Uterus (tissue), 2 donors: ENCODE measurements at regions not wholly inside any gene's neighbourhood (a gene's known extent, or its start where the extent isn't known, plus 50 kb on each side); places are given as distances from the start of the nearest gene placed in this dataset.

Experiments used
- POLR2A ChIP-seq, 2 donors: fragments of 450-650 bp; IDR thresholded peaks; one replicate each; pipeline ENCODE4 v1.6.1; 2016; ENCODE audit warnings: antibody characterized with exemption in 2 of 2, mild to moderate bottlenecking in 1 of 2, moderate library complexity in 1 of 2
- TF ChIP-seq, protein P1 (sequence below), 4 experiments: fragments of 200-600 bp in 2 of 4; fragments of 450-650 bp in 2 of 4; sonication (generic) in 2 of 4; IDR thresholded peaks; one replicate each; pipeline ENCODE4 v1.5.1; 2016 to 2019; ENCODE audit warnings: antibody characterized with exemption in 4 of 4, mild to moderate bottlenecking in 2 of 4, moderate library complexity in 1 of 4

DNA sequence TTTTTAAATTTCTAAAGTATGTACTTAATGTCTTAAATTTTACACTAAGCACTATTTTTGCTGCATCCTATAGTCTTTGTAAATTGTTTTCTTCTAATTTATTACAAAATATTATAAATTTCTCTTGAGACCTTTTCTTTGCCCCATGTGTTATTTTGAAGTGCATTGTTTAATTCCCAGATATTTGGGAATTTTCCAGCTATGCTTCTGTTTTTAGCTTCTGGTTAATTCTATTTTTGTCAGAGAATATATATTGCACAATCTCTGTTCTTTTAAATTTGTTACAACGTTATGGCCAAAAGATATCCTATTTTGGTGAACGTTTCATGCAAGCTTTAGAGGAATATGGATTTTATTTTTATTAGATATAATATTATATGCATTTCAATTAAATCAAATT lies 917.4 kb upstream of the MIR17HG start:
- TF ChIP-seq, protein P1, sequence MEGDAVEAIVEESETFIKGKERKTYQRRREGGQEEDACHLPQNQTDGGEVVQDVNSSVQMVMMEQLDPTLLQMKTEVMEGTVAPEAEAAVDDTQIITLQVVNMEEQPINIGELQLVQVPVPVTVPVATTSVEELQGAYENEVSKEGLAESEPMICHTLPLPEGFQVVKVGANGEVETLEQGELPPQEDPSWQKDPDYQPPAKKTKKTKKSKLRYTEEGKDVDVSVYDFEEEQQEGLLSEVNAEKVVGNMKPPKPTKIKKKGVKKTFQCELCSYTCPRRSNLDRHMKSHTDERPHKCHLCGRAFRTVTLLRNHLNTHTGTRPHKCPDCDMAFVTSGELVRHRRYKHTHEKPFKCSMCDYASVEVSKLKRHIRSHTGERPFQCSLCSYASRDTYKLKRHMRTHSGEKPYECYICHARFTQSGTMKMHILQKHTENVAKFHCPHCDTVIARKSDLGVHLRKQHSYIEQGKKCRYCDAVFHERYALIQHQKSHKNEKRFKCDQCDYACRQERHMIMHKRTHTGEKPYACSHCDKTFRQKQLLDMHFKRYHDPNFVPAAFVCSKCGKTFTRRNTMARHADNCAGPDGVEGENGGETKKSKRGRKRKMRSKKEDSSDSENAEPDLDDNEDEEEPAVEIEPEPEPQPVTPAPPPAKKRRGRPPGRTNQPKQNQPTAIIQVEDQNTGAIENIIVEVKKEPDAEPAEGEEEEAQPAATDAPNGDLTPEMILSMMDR (IDR thresholded peaks at IDR 0.05) = no peak
- TF ChIP-seq POLR2A (IDR thresholded peaks at IDR 0.05) = no peak
